ENCODE measurements at regions not wholly inside any gene's neighbourhood (a gene's known extent, or its start where the extent isn't known, plus 50 kb on each side); places are given as distances from the start of the nearest gene placed in this dataset.

DNA sequence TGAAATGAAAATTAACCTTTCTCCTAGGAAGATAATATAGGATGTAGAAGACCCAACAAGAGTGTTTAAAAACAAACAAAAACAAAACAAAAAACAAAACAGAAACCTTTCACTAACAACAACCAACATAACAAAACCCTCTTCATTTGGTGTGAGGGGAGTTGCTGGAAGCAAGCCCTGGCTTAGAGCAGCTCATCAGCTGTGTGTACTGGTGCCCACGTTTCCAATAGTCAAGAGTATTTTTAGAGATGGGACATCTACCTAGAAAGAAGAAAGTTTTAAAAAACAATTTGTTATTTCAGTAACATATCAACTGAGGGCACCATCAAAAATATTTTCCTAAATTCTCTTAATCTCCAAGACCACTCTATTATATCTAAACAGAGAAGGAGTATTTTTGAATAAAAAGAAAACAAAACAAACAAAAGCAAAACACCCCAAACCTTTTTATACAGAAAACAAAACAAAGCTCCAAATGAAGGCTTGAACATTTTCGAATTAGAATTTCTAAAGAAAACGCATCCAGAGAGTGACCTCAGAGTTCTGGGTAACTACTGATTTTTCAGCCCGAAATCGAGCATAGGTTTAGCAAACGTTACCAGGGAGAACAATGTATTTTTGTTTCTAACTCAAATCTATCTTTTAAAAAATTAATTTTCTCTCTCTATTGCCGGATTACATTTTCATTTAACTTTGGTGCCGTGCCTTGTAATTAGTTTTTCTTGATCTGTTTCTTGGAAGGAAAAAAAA is 134.6 kb downstream of the INSIG2 start:
- DNase-seq = no peak

DNA sequence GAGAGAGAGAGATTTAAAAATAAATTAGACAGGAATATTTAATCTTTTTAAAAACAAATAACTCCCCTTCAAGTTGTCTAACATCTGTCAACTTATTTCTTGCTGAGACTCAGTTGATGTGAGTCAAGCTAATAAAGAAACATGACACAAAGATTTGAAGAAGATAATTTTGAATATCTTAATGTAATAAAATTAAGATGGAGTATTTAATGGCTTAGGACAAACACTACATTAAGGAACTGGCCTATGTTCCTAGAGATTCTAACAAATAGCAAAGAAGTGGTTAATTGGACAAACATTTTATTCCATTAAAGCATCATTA is 134.0 kb downstream of the INSIG2 start:
- DNase-seq = no peak

DNA sequence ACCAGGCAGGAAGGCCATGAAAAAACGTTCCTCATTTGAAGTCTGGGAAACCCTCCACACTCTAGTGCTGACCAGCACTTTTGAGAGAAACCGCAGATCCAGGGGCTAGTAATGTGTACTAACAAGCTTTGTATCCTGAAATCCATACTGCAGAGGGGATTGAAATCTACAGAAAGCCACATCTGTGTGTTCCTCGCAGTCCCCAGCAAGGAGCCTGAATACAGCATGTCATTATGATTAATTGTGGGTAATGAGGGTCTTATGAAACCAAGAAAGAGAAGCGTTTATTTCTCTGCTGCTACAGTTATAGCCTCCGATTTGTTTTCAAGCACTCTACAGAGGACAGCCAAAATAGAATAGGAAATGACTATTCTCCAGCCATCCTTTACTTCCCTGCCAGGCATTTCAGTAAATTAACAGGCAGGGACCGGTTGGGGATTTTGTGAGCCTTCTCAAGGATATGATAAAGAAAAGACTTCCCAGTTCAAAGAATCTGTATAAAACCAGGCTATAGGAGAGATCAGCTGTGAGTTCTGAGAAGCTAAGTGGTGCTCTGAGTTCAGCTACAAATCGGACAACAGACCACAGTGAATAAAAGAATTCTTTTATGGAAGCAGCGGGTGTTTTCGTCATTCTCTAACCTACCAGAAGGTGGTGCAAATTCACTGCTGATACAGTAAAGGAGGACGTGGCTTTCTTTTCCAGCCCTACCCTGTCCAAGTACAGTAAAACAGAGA is 133.4 kb downstream of the INSIG2 start:
- peak; percentile 20 to 23 for DNase-seq

DNA sequence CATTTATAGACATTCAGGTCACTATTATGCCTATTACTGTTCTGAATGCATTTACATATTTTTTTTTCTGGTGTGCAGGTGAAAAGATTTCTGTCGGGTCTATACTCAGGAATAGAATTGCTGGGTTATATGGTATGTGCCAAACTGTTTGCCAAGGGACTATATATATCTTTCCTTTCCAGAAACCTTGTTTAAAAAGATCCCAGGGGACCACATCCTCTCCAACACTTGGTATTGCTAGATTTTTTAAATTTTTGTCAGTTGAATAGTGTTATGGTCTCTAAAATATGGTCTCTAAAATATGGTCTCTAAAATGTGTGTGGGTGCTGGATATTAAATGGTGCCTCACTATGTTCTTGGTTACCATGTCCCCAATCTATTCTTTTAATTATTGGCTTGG is 131.3 kb downstream of the INSIG2 start:
- no peak for DNase-seq

DNA sequence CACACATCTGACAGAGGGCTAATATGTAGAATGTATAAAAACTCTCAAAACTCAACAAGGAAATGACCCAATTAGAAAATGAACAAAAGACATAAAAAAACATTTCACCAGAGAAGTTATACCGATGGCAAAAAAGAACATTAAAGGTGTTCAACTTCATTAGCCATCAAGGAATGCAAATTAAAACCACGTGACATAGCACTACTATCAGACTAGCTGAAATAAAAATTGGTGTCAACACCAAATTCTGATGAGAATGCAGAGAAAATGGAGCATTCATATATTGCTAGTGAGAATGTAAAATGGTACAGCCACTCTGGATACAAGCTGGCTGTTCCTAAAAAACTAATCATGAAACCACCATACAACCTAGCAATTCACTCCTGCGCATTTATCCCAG is 128.0 kb downstream of the INSIG2 start:
- no peak for DNase-seq

DNA sequence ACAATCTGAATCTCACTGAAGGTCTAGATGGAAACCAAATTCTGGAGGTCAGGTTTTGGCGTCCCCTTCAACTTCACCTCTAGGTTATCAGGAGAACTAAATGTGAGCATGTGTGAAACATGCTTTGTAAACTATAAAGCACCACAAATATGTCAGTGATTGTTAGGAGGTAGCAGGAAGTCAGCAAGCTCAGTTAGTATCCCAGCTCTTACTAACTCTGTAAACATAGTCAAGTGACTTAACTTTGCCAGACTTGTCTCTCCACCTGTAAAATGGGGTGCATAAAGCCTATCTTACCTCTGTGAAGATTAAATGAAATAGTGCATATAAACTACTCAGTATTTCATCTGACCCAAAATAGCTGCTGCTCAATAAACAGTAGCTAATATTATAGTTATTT is 121.5 kb downstream of the INSIG2 start:
- no peak for DNase-seq

DNA sequence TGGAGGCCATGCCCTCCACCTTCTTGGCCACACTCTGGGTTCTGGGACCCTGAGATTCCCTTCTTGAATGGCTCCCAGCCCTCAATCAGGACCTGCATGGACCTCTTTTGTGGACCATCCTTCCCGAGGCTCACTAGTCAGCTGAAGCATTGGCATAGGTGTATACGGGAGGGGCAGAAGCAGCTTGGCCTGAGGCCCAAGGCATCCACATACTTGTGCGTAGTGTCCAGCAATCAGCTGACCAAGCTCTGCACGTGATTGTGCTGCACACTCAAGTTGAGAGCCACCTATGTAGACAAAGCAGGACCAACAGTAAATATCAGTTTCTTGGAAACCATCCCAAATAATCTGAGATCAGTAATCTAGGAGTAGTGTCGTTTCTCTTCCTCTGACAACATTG is 119.6 kb downstream of the INSIG2 start:
- DNase-seq = no peak

DNA sequence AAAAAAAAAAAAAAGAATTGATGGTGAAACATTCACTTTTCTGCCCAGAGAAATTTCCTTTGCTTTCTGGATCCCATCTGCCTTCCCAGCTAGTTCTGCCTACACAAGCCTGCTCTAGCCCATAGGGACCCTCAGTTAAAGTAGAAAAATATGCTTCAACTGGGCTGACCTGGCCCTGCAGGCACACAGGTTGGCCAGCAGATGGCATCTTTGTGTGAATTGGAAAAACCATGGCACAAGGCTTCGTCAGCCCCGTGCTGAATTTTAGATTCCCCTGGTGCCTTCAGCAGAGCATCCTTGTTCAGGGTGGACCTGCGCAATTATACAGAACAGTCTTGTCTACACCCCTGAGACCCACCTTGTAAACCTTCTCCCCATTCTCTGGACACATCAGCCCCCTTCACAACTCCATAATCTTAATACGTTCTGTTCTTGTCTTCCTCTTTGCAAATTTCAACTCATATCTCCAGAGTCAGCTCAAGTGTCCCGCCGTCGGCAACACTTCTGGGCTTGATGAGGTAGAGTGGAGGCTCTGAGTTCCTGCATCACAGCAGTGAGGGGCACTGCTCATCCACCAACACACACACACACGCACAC is 114.5 kb downstream of the INSIG2 start:
- peak; percentile 51 to 62 for DNase-seq

DNA sequence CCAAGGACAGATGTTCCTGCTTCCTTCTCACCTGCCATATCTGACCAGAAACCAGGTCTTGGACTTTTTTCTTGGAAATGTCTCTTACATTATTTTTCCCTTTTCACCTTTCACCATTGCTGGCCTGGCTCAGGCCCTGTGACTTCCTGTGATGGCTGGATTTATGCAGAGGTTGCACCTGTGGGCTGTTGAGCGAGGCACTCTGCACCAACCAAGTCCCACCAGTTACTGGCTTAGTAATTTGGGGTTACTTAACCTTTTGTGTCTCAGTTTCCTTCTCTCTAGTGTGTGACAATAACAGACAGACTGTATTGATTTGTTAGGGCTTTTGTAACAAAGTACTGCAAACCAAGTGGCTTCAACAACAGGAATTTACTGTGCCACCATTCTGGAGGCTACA is 110.0 kb downstream of the INSIG2 start:
- DNase-seq = no peak

DNA sequence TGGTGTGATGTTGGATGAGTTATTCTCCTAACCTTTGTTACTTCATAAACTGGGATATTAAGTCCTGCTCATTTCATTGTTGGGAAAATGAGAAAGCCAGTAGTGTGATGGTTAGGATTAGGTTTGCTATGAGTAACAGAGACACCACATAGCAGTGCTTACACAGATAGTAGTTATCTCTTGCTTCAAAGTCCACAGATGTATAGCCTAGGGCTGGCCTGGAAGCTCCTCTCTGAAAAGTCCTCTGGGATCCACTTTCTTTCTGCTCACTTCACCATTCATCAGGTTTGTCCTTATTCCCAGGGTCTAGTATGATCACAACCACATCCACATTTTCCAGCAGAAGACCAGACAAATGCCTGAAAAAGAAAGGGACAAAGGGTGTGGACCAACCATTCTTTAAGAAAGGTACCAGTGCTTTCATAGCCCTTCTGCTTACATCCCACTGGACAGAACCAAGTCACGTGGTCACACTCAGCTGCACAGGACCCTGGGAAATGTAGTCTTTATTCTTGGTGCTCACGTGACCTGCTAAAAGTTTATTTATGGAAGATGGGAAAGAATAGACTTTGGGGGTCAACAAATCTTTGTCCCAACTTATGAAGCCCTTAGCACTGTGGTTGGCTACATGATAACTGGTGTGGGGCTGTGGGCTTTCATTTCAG is 108.9 kb downstream of the INSIG2 start:
- DNase-seq = no peak

DNA sequence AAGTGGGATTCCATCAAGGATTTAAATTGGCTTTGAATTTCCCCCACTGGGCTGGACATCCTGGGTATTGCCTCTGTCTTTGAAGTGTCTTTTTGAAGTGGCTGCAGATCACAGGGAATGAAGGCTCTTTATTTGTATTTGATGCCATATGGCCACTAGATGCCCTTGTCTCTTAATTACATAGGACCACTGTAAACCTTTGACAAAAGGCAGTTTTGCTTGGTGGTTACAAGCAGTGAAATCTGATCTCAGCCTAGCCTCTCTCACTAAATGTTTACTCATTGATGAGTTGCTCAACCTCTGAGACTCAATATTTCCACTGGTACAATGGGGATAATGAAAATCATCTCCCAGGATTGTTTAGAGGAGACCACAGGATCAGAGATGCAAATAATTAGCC is 102.2 kb downstream of the INSIG2 start:
- no peak for DNase-seq

DNA sequence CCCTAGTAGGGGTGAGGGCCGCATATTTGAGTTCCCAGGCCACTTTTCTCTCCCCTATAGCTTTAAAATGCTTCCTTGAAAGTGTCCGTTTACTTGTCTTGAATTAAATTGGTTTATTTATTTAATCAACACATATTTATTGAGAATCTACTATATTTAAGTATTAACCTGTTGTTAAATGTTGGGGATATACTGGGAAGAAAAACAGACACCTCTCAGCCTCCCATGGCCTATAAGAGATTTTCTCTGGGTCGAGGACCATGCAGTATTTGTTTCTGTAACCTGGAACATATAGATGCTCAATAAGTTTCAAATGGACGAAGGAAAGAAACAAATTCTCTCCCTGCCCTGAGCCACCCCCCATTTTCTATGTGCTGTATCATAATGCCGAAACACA is 98.6 kb downstream of the INSIG2 start:
- no peak for DNase-seq

DNA sequence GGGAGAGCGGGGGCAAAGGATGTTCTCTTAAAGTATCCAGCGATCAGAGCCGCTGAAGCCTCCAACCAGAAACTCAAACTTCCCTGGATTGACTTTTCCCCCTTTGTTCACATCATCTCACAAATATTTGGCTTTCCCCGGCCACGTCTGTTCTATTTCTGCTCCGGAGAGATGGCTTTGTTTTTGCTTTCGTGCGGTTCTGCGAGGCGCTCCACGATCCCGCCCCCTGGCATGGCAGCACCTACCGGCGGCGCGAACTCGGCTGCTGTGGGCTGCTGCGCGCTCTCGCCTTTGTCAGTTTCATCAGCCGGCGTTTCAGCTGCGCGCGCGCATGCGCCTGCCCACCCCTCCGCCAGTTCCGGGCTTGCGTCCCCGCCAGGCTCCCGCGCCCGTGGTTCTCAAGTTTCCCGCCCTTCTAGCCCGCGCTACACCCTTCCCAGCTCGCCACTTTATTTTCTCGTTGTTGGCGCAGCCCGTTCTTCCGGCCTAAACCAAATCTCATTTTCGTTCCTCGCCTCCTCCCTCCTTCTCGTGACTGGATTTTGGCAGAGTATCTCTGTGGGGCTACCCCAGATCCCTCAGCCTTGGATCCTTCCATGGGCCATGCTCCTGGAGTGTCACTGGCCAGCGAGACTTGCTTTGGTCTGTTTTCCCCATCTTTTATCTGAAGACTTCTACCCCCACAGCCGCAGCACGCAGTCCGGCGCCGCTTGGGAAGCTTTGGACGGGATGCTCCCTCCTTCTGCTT is 98.0 kb downstream of the INSIG2 start:
- DNase-seq = peak; percentile 86 to 89

DNA sequence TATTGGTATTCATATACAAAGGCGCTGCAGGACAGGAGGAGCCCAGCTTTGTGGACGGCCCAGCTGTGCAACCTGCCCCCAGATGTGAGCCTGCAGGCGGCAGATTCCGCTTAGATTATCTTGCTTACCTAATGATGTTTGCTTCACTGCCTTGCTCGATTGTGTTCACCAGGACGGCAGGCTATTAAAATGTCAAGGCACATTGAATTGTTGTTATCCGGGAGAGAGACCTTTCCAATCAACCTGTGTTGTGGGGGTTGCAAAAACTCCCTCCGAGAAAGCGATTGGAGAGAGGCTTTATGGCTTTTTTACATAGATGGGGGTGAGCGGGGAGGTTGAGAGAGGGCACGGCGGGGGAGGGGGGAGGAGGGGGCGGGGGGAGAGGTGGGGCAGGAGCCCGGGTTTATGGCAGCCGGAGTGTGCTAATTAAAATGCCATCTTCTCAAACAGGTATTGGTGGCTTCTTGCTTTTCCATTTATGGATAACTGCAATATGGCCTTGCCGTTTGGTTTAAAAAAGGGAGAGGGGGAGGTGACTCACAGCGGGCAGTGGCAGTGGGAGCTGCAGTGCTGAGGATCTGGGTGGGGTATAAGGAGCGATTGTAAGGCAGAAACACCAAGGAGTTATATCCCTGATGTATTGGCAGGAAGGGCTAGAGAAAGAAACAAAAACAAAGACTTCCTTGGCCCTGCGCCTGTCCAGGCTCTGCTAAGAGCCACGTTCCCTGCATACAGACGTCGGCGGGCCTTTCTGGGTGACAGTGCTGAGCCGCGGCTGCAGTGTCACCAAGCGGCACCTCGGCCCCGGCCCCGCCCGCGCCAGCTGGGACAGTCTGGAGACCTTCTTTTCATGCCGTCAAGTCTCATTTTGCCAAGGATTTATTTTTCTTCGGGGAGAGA is 97.2 kb downstream of the INSIG2 start:
- DNase-seq = peak; percentile 66 to 71

DNA sequence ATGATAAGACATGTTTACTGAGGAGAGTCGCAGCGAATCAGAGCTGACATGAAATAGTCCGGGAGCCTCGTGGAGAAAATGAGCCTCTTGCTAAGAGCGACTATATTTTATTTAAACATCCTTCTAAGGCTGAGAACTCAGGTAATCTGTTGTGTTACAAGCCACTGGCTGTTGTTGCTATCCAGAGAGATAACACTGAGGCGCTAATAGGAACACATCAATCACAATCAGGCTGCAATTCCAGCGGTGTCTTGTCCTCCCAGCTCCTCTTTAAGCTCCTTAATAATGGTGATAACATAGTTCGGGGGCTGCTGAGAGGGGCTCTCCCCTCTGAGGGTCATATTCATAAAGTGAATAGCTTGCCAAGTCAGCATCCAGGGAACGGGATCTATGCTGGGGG is 95.1 kb downstream of the INSIG2 start:
- no peak for DNase-seq

DNA sequence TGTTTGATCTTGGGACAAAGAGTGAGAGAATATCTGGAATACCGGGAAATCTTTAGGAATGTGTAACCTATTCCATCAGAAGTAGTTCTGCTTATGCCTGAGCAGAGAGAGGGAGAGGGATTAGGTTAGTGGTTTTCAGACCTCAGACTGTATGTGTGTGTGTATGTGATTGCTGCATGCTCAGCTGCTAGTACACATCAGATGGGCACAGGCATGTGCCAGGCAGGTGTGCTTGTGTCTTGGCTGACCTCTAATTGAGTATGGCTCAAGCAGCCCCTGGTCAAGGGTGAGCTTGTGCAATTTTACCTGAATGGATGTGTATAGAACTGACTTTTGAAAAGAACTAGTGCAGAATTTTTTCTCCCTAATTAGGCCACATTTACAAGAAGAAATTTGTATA is 91.2 kb downstream of the INSIG2 start:
- no peak for DNase-seq

DNA sequence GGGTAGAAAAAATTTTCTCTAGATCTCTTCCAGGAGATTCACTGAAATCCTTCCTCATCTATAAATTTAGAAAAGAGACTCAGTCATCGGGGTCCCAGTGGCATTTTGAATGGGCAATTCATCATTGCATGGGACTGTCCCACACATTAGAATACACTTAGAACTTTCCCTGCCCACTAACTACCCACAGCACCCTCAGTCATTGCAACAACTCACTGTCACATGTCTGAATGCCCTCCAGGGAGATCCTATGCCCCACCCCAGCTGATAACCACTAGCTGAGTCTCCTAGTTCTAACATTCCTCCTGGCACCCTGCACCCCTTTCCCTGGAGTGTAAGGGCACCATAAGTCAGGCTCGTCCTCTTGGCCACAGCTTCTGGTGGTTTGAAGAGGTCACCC is 89.6 kb downstream of the INSIG2 start:
- DNase-seq = peak in 1 of 2 experiments; percentile 24

DNA sequence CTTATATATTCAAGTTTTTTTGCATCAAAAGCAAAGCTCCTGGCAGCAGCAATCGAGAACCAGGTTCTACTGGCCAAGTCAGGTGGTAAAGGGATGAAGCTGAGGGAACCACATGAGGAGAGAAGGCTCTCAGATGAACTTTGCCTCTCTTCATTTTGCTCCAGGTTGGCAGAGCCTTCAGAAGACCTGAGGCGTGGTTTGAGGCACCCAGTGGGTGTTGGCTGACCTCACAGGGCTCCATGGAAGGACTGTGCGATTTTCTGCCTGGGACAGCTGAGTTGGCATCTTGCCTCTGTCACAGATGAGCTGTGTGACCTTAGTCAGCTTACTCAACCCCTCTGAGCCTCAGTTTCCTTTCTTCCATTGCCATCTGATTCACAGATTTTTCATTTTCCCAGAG is 89.0 kb downstream of the INSIG2 start:
- peak; percentile 35 to 54 for DNase-seq

DNA sequence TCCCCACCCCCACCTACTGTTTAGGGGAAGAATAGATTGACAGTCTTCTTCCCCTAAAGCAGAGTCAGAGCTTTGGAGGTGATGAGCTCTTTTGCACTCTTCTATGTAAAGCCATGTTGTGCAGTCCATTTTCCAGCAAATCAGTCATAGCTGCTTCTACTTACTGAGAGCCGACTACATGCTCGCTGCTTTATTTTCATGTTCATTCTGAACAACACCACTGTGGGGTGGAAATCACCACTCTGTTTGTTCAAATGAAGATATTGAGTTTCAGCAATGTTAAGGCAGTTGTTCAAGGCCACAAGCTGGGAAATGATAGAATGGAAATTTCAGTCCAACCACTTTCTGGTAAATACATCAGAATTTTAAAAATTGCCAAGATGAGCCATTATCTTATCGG is 88.3 kb downstream of the INSIG2 start:
- DNase-seq = no peak

DNA sequence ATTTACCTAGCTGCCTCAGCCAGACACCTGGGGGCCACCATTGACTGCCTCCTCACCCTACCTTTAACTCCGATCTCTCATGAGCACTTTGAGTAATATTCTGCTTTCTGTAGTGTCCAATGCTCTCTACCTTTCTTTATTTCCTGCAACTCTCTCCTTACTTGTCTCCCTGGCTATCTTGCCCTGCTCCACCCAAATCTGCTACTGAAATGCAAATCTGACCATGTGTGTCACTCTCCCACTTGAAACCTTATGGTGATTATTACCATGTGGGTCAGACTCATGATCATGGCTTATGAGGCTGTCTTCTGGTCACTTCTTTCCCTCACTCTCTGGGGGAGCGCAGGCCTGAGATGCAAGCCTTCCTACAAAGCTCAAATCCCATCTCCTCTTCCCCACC is 83.3 kb downstream of the INSIG2 start:
- DNase-seq = no peak

DNA sequence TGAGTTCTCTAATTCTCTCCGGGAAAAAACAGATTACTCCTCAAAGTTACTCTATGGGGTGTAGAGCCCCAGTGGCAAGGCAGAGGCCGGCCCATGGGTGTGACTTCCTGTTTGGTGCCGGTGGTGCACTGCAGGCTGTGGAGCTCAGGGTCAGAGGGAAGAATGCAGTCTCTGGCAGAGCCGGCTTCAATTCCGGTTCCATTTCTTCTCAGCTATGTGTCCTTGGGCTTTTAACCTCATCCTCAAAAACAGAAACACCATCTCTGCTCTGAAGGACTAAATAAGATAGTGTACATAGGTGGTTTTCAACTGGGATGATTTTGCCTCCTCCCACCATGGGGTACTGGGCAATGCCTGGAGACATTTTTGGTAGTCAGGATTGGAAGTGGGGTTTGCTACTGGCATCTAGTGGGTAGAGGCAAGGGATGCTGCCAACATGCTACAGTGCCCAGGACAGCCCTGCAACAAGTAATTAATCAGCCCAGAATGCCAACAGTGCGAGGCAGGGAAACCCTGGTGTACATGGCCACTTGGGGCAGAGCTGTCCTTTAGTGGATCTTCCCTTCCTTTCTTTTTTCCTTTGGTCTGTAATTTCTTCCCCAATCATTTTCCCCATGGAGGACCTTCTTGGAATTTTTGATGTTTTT is 81.2 kb downstream of the INSIG2 start:
- DNase-seq = peak; percentile 30 to 35
